Natural killer cell (primary cell): ENCODE measurements at regions not wholly inside any gene's neighbourhood (a gene's known extent, or its start where the extent isn't known, plus 50 kb on each side); places are given as distances from the start of the nearest gene placed in this dataset.

Source experiments
- ATAC-seq, 3 donors: fragments of 150-1000 bp in 2 of 3; fragments of 200-7000 bp in 1 of 3; cut with Tn5 transposase; 1 replicate in 1 of 3; 2 replicates in 2 of 3; pipeline ENCODE4 v1.10.0; 2021; ENCODE audit warnings: mild to moderate bottlenecking in 2 of 3, moderate library complexity in 2 of 3
- DNase-seq, 2 donors: peaks; one replicate each; pipeline versions ENCODE4 v3.0.0 to v3.0.0-alpha.2; 2013 to 2021; ENCODE audit warnings: mixed read lengths in 1 of 2
- H3K27ac ChIP-seq: one replicate; pipeline ENCODE4 v1.5.1; 2013; ENCODE audit warnings: mild to moderate bottlenecking, low read length
- H3K27me3 ChIP-seq: one replicate; pipeline ENCODE4 v1.6.1; 2013; ENCODE audit warnings: low read length; ENCODE audit not compliant: control insufficient read depth, insufficient read depth
- H3K36me3 ChIP-seq: one replicate; pipeline ENCODE4 v1.6.1; 2013; ENCODE audit warnings: low read length; ENCODE audit not compliant: control insufficient read depth, insufficient read depth
- H3K4me1 ChIP-seq: one replicate; pipeline ENCODE4 v1.6.1; 2013; ENCODE audit warnings: low read length; ENCODE audit not compliant: control insufficient read depth, insufficient read depth
- H3K4me3 ChIP-seq: one replicate; pipeline ENCODE4 v1.5.1; 2013; ENCODE audit warnings: low read length
- H3K9me3 ChIP-seq: one replicate; pipeline ENCODE4 v1.6.1; 2013; ENCODE audit warnings: low read length; ENCODE audit not compliant: control insufficient read depth, insufficient read depth
- H3K27ac Mint-ChIP-seq, 2 donors: one replicate each; pipeline ENCODE4 v1.8.0; 2022; ENCODE audit warnings: mild to moderate bottlenecking in 2 of 2, mixed read lengths in 2 of 2, moderate library complexity in 1 of 2
- H3K27me3 Mint-ChIP-seq, 2 donors: one replicate each; pipeline ENCODE4 v1.8.0; 2022; ENCODE audit warnings: low read depth in 2 of 2, mixed read lengths in 2 of 2
- H3K36me3 Mint-ChIP-seq: one replicate; pipeline ENCODE4 v1.8.0; 2022; ENCODE audit warnings: mixed read lengths
- H3K4me1 Mint-ChIP-seq, 2 donors: one replicate each; pipeline ENCODE4 v1.8.0; 2022; ENCODE audit warnings: mixed read lengths in 2 of 2
- H3K4me3 Mint-ChIP-seq: one replicate; pipeline ENCODE4 v1.8.0; 2022; ENCODE audit warnings: mild to moderate bottlenecking, moderate library complexity, mixed read lengths
- H3K9me3 Mint-ChIP-seq, 2 donors: one replicate each; pipeline ENCODE4 v1.8.0; 2022; ENCODE audit warnings: mixed read lengths in 2 of 2
- CTCF ChIP-seq: fragments of 200-600 bp; IDR thresholded peaks from one replicate; pipeline ENCODE4 v1.8.0; 2022; ENCODE audit warnings: antibody characterized with exemption
- WGBS: methylation state at CpG from one replicate; pipeline ENCODE4 v1.1.7; 2013; ENCODE audit warnings: missing lambda C conversion rate; ENCODE audit not compliant: insufficient coverage; 5-methylcytosine and 5-hydroxymethylcytosine counted together
- intact Hi-C: fragments of 100-400 bp; cut with micrococcal nuclease; formaldehyde crosslinking; loops from one replicate; pipeline ENCODE4 v1.14.2; 2022

- Mint-ChIP-seq H3K4me1 (peaks cover 25 to 32% of the 10 kb centered on the region in 2 donors), H3K27me3 (peaks cover 0 to 4% of the 10 kb centered on the region in 2 donors), H3K36me3 (no peaks in the 10 kb centered on the region), H3K27ac (peak overlapping the region; percentile 62 to 87), H3K4me3 (peak overlapping the region; percentile 87), H3K9me3 (no peaks in the 10 kb centered on the region)
- Histone ChIP-seq H3K4me3 (no peak overlapping the region), H3K36me3 (no peaks in the 10 kb centered on the region), H3K27me3 (no peaks in the 10 kb centered on the region), H3K9me3 (no peaks in the 10 kb centered on the region), H3K27ac (peak overlapping the region; percentile 32), H3K4me1 (peaks cover 21% of the 10 kb centered on the region)
- intact Hi-C loops = no loop called here
- WGBS = 62% methylated on average over 9 of the region's 9 CpGs
- TF ChIP-seq CTCF = no peak
- peak in 1 of 3 donors; percentile 34 for ATAC-seq
- peak; percentile 0 to 20 for DNase-seq
Observed at GRCh38 chr17:77610972-77611521, 347.5 kb upstream of the TNRC6C start.

GRCh38 chr17:77611791-77612502 lies 346.6 kb upstream of the TNRC6C start:
- H3K27me3 ChIP-seq = no peaks in the 10 kb centered on the region
- 87% methylated on average over 15 of the region's 16 CpGs for WGBS
- H3K27ac ChIP-seq = no peak overlapping the region
- H3K4me1 Mint-ChIP-seq = peaks cover 25 to 32% of the 10 kb centered on the region in 2 donors
- H3K4me3 ChIP-seq = no peak overlapping the region
- peaks cover 0 to 4% of the 10 kb centered on the region in 2 donors for H3K27me3 Mint-ChIP-seq
- no peaks in the 10 kb centered on the region for H3K9me3 ChIP-seq
- intact Hi-C loops = no loop called here
- no peak overlapping the region for H3K27ac Mint-ChIP-seq
- no peaks in the 10 kb centered on the region for H3K36me3 ChIP-seq
- H3K36me3 Mint-ChIP-seq = no peaks in the 10 kb centered on the region
- DNase-seq = no peak
- TF ChIP-seq CTCF = no peak
- H3K4me3 Mint-ChIP-seq = peak overlapping the region; percentile 53
- H3K9me3 Mint-ChIP-seq = no peaks in the 10 kb centered on the region
- ATAC-seq = no peak
- peaks cover 21% of the 10 kb centered on the region for H3K4me1 ChIP-seq

- H3K27me3 Mint-ChIP-seq = peaks cover 0 to 14% of the 10 kb centered on the region in 2 donors
- DNase-seq = no peak
- no peaks in the 10 kb centered on the region for H3K36me3 Mint-ChIP-seq
- Histone ChIP-seq H3K27ac (no peak overlapping the region), H3K4me3 (no peak overlapping the region), H3K4me1 (peaks cover 26% of the 10 kb centered on the region), H3K36me3 (no peaks in the 10 kb centered on the region), H3K9me3 (no peaks in the 10 kb centered on the region), H3K27me3 (no peaks in the 10 kb centered on the region)
- H3K4me3 Mint-ChIP-seq = no peak overlapping the region
- WGBS = 86% methylated on average over 7 of the region's 7 CpGs
- no peak overlapping the region for H3K27ac Mint-ChIP-seq
- intact Hi-C loops = no loop called here
- TF ChIP-seq CTCF = no peak
- no peak for ATAC-seq
- peaks cover 31 to 39% of the 10 kb centered on the region in 2 donors for H3K4me1 Mint-ChIP-seq
- no peaks in the 10 kb centered on the region for H3K9me3 Mint-ChIP-seq
Observed at GRCh38 chr17:77613218-77613617, 345.3 kb upstream of the TNRC6C start.
